ENCODE measurements at regions not wholly inside any gene's neighbourhood (a gene's known extent, or its start where the extent isn't known, plus 50 kb on each side); places are given as distances from the start of the nearest gene placed in this dataset.

DNA sequence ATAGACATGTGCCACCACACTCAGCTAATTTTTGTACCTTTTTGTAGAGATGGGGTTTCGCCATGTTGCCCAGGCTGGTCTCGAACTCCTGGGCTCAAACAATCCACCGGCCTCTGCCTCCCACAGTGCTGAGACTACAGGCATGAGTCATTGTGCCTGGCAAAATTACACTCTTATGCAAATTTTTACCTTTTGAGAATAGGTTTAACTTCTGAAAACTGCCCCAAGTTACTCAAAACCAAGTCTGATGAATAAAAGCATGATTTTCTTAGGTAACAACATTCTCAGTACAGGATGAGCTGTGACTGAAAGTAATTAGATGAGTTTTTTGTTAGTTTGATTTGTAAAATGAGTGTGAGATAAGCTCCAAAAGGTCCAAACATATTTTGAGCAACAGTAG lies 166.0 kb downstream of the RPS29 start:
- H3K4me3 ChIP-seq (ENCODE audit: low read depth, low read length), result no peak overlapping the region
- TF ChIP-seq, protein P1, sequence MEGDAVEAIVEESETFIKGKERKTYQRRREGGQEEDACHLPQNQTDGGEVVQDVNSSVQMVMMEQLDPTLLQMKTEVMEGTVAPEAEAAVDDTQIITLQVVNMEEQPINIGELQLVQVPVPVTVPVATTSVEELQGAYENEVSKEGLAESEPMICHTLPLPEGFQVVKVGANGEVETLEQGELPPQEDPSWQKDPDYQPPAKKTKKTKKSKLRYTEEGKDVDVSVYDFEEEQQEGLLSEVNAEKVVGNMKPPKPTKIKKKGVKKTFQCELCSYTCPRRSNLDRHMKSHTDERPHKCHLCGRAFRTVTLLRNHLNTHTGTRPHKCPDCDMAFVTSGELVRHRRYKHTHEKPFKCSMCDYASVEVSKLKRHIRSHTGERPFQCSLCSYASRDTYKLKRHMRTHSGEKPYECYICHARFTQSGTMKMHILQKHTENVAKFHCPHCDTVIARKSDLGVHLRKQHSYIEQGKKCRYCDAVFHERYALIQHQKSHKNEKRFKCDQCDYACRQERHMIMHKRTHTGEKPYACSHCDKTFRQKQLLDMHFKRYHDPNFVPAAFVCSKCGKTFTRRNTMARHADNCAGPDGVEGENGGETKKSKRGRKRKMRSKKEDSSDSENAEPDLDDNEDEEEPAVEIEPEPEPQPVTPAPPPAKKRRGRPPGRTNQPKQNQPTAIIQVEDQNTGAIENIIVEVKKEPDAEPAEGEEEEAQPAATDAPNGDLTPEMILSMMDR (IDR thresholded peaks at IDR 0.05; ENCODE audit: insufficient read depth, low read length), result no peak
- DNase-seq (ENCODE audit: low read depth), result no peak

- TF ChIP-seq, protein P1 (IDR thresholded peaks at IDR 0.05; ENCODE audit: insufficient read depth, low read length), result no peak
- no peak overlapping the region for H3K4me3 ChIP-seq (ENCODE audit: low read depth, low read length)
- DNase-seq (ENCODE audit: low read depth), result no peak
These were observed 167.4 kb downstream of the RPS29 start for GRCh38 chr14:49418789-49419188.

DNA sequence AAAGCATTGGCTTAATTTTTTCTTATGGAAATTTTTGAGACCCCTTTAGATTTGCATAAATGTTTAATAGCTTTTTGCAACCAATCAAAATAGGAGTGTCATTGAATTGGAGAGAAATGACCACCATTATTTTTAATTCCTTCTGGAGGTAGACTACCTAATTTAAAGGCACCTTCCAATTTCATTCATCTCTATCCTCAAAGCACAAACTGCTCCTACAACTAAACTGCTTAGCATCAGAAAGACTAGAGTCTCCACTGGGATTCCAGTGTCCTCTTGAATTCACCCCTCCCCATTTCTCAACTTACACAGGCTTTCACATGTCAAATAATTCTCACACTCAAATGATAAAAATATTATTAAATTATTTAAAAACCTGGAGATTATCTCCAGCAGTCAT lies 168.4 kb downstream of the RPS29 start:
- no peak overlapping the region for H3K4me3 ChIP-seq (ENCODE audit: low read depth, low read length)
- DNase-seq (ENCODE audit: low read depth), result no peak

DNA sequence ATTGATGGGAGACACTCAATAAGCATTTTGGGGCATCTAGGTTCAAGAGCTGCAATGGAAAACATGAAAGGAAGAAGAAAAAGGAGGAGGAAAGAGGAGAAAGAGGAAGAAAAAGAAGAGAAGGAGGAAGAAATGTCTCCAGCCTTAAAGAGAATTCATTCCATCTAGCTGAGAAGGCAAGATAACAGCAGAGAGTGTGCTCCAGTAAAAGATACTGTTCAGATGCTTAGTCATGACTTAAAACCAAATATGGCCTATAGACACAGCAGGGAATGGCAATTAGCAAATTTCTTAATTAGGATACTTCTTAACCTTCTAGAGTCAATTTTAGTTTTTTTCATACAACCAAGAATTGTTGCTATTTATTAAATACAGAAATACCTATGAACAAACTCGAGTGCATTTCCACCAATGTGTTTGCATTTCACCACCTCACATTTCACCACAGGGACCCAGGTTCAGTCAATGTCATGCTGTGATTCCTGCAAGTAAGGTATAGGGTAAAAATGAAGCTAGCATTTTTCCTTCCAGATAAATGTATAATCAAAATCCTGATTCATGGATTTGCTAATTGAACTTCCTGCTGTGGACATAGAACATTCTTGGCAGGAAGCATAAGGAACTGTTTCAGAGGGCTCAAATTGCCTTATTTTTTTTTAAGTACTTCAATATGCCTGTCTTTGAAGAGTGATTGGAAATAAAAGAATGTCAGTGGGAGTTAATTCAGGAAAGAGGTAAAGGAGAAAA lies 177.8 kb downstream of the RPS29 start:
- no peak overlapping the region for H3K4me3 ChIP-seq (ENCODE audit: low read depth, low read length)
- TF ChIP-seq, protein P1 (IDR thresholded peaks at IDR 0.05; ENCODE audit: insufficient read depth, low read length), result no peak
- DNase-seq (ENCODE audit: low read depth), result peak; percentile 47

More for the DNA sequence above, 168.4 kb downstream of the RPS29 start:
- TF ChIP-seq, protein P1 (IDR thresholded peaks at IDR 0.05; ENCODE audit: insufficient read depth, low read length), result no peak

DNA sequence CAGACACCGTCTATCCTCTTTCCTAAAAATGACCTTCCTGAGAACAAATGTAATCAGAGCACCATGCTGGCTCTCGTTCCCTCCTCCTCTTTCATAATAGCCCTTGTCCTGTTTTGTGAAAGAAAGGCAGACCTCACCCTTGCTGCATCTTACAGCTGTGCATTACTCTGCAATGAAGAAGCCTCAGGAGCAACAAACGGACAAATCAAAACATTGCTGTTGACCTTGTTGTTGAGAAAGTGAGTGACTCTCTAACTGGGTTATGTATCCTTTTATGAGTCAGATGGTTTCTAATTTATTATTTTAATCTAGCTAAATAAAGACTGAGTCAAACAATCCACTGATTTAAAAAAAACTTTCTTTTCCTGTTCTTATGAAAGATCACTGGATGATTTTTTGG lies 180.9 kb downstream of the RPS29 start:
- DNase-seq (ENCODE audit: low read depth), result peak; percentile 55
- H3K4me3 ChIP-seq (ENCODE audit: low read depth, low read length), result no peak overlapping the region
- TF ChIP-seq, protein P1 (IDR thresholded peaks at IDR 0.05; ENCODE audit: insufficient read depth, low read length), result no peak

DNA sequence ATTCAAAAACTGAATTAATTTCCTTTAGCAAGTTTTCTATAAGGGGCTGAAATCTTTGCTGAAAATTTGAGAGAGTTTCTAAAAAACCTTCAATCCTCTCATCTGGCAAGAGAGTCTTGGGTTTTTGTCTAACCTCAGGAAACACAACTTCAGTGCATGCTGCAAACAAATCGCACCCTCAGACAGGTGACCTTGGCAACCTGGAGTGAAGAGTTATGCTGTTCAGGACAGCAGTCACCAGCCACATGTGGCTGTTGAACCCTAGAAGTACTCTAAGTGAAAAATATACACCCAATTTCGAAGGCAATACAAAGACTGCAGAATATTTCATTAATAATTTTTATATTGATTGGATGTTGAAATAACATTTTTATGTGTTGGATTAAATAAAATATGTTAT lies 184.8 kb downstream of the RPS29 start:
- no peak for DNase-seq (ENCODE audit: low read depth)
- TF ChIP-seq, protein P1 (IDR thresholded peaks at IDR 0.05; ENCODE audit: insufficient read depth, low read length), result no peak
- H3K4me3 ChIP-seq (ENCODE audit: low read depth, low read length), result no peak overlapping the region

DNA sequence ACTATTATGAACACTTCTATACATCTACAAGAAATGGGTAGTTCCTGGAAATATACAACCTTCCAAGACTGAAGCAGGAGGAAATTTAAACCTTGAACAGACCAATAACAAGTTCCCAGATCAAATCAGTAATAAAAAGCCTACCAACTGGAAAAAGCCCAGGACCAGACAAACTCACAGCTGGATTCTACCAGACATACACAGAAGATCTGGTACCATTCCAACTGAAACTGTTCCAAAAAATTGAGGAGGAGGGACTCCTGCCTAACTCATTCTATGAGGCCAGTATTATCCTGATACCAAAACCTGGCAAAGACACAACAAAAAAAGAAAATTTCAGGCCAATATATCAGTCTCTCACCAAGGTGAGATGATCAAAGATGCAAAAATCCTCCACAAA lies 189.4 kb downstream of the RPS29 start:
- no peak for DNase-seq (ENCODE audit: low read depth)
- TF ChIP-seq, protein P1 (IDR thresholded peaks at IDR 0.05; ENCODE audit: insufficient read depth, low read length), result no peak
- H3K4me3 ChIP-seq (ENCODE audit: low read depth, low read length), result no peak overlapping the region

Measured in fibroblast of the aortic adventitia (primary cell).